GM18867 (cell line): ENCODE measurements at regions not wholly inside any gene's neighbourhood (a gene's known extent, or its start where the extent isn't known, plus 50 kb on each side); places are given as distances from the start of the nearest gene placed in this dataset.
"Not testable (repeated sequence)": the region's sequence is repeated elsewhere in the genome, so short reads cannot be mapped to it uniquely, and the experiment has no call there.

ENCODE experiments used
- ATAC-seq: cut with Tn5 transposase; IDR thresholded peaks from one replicate; pipeline ENCODE4 v1.9.1; 2021; ENCODE audit warnings: mild to moderate bottlenecking, moderate library complexity; ENCODE audit not compliant: unreplicated experiment

GRCh38 chrX:1105031-1105430 is 107.4 kb downstream of the CRLF2 start:
- not testable (repeated sequence) for ATAC-seq

- ATAC-seq: no peak
Observed at GRCh38 chrX:1103360-1103759, 109.1 kb downstream of the CRLF2 start.

- no peak for ATAC-seq
Observed at GRCh38 chrX:1102786-1103185, 109.7 kb downstream of the CRLF2 start.

- not testable (repeated sequence) for ATAC-seq
Observed at GRCh38 chrX:1102221-1102620, 110.2 kb downstream of the CRLF2 start.

GRCh38 chrX:1099146-1099770 is 113.2 kb downstream of the CRLF2 start:
- ATAC-seq: no peak

GRCh38 chrX:1097328-1097727 is 115.1 kb downstream of the CRLF2 start:
- ATAC-seq: no peak

- ATAC-seq: no peak
Observed at GRCh38 chrX:1094566-1095333, 117.7 kb downstream of the CRLF2 start.

GRCh38 chrX:1093586-1094421 is 118.6 kb downstream of the CRLF2 start:
- no peak for ATAC-seq

- ATAC-seq: no peak
Observed at GRCh38 chrX:1093121-1093520, 119.3 kb downstream of the CRLF2 start.

GRCh38 chrX:1086444-1087409 is 125.7 kb downstream of the CRLF2 start:
- ATAC-seq: no peak

GRCh38 chrX:1085871-1086270 is 126.6 kb downstream of the CRLF2 start:
- ATAC-seq: not testable (repeated sequence)

GRCh38 chrX:1084689-1085088 is 127.8 kb downstream of the CRLF2 start:
- no peak for ATAC-seq

- ATAC-seq: no peak
Observed at GRCh38 chrX:1076871-1077651, 135.4 kb downstream of the CRLF2 start.

GRCh38 chrX:1075741-1076140 is 136.7 kb downstream of the CRLF2 start:
- ATAC-seq: no peak

- no peak for ATAC-seq
Observed at GRCh38 chrX:1075156-1075555, 137.3 kb downstream of the CRLF2 start.

GRCh38 chrX:1074755-1075154 is 137.7 kb downstream of the CRLF2 start:
- ATAC-seq: no peak

GRCh38 chrX:1074172-1074571 is 138.3 kb downstream of the CRLF2 start:
- ATAC-seq: no peak

- no peak for ATAC-seq
Observed at GRCh38 chrX:1072637-1073377, 139.6 kb downstream of the CRLF2 start.

GRCh38 chrX:1071351-1071750 is 141.1 kb downstream of the CRLF2 start:
- no peak for ATAC-seq
